Right lobe of liver (tissue), 4 donors: ENCODE measurements at regions not wholly inside any gene's neighbourhood (a gene's known extent, or its start where the extent isn't known, plus 50 kb on each side); places are given as distances from the start of the nearest gene placed in this dataset.

Experiments
- CTCF ChIP-seq, 4 donors: fragments of 200-600 bp in 3 of 4; fragments of 450-650 bp in 1 of 4; IDR thresholded peaks; one replicate each; pipeline versions ENCODE4 v1.5.1 to v1.8.0; 2016 to 2022; ENCODE audit warnings: antibody characterized with exemption in 4 of 4, mild to moderate bottlenecking in 2 of 4
- POLR2A ChIP-seq: fragments of 450-650 bp; IDR thresholded peaks from one replicate; pipeline ENCODE4 v1.6.1; 2017; ENCODE audit warnings: antibody characterized with exemption, mild to moderate bottlenecking
- donor health status: DM: no; HTN: no; CAD: no.
- donor health status: DM: no; HTN: no; CAD: no.
- donor health status: DM: no; HTN: yes; CAD: no.

GRCh38 chr13:27352698-27353097 lies 71.7 kb upstream of the GTF3A start:
- TF ChIP-seq POLR2A (no peak), CTCF (IDR thresholded peaks at IDR 0.05) (no peak)
